Pancreas (tissue), 10 donors: ENCODE measurements at regions not wholly inside any gene's neighbourhood (a gene's known extent, or its start where the extent isn't known, plus 50 kb on each side); places are given as distances from the start of the nearest gene placed in this dataset.

Source experiments
- ATAC-seq, 4 donors: fragments of 200-7000 bp; cut with Tn5 transposase; one replicate each; pipeline versions ENCODE4 v1.8.0 to v1.9.1; 2020; ENCODE audit warnings: mild to moderate bottlenecking in 4 of 4, moderate library complexity in 4 of 4
- DNase-seq, 6 donors: peaks; one replicate each; pipeline ENCODE4 v3.0.0-alpha.2; 2020
- FAIRE-seq: peaks from 2 replicates; lab custom pipeline; 2012; peaks lifted over from hg19 to GRCh38; lab: Jason Lieb, UNC
- H3K27ac ChIP-seq, 4 donors: fragments of 200-600 bp; sonication (generic); 1 replicate in 3 of 4; 2 replicates in 1 of 4; pipeline versions ENCODE4 v1.5.0 to v1.8.0; 2020
- H3K27me3 ChIP-seq, 4 donors: fragments of 200-600 bp; one replicate each; pipeline ENCODE4 v1.8.0; 2021
- H3K36me3 ChIP-seq, 3 donors: fragments of 200-600 bp; sonication (generic) in 1 of 3; one replicate each; pipeline versions ENCODE4 v1.5.0 to v1.8.0; 2020 to 2021
- H3K4me1 ChIP-seq, 3 donors: fragments of 200-600 bp; one replicate each; pipeline ENCODE4 v1.8.0; 2021
- H3K4me3 ChIP-seq, 4 donors: fragments of 200-600 bp; sonication (generic) in 2 of 4; one replicate each; pipeline versions ENCODE4 v1.5.0 to v1.8.0; 2020 to 2021
- H3K9me3 ChIP-seq, 4 donors: fragments of 200-600 bp; one replicate each; pipeline ENCODE4 v1.8.0; 2021
- CTCF ChIP-seq, 4 donors: fragments of 200-600 bp; sonication (generic) in 3 of 4; IDR thresholded peaks; one replicate each; pipeline versions ENCODE4 v1.5.0 to v1.8.0; 2021; ENCODE audit warnings: antibody characterized with exemption in 4 of 4
- WGBS, 2 donors: extraction: QIAGEN DNeasy Blood & Tissue Kit; methylation state at CpG; one replicate each; pipeline ENCODE4 v1.1.7; 2013; 5-methylcytosine and 5-hydroxymethylcytosine counted together
- intact Hi-C, 3 donors: fragments of 100-400 bp; cut with DNase I; formaldehyde crosslinking; loops; one replicate each; pipeline versions ENCODE4 v1.11.1 to v1.14.2; 2022
- donor health status: healthy with polysubstance abuse.
- donor health status: DM: no; HTN: no; CAD: no; lungs with moderate emphysema.
- donor health status: DM: no; HTN: no; CAD: no.
- donor health status: control.
- donor health status: control.
- donor health status: Bipolar disorder and iron deficiency.
- donor health status: DM: yes; HTN: yes; CAD: no.
- donor health status: DM: no; HTN: no; CAD: no.
- donor health status: DM: no; HTN: no; CAD: no.
- donor health status: DM: yes; HTN: yes; CAD: no.

- no peak for FAIRE-seq
- no peak for DNase-seq
- 61 to 64% methylated on average over 5 of the region's 5 CpGs for WGBS, 2 donors
- H3K9me3 ChIP-seq = no peaks in the 10 kb centered on the region
- no peaks in the 10 kb centered on the region for H3K4me1 ChIP-seq
- H3K36me3 ChIP-seq = no peaks in the 10 kb centered on the region
- no peak overlapping the region for H3K27ac ChIP-seq
- no peak for ATAC-seq
- TF ChIP-seq CTCF (IDR thresholded peaks at IDR 0.05) = no peak
- intact Hi-C loops = no loop called here
- H3K27me3 ChIP-seq = peaks cover 0 to 3% (median 0%) of the 10 kb centered on the region in 4 donors
- no peak overlapping the region for H3K4me3 ChIP-seq
Observed at GRCh38 chr16:26344976-26345375, 653.2 kb downstream of the HS3ST4 start.

GRCh38 chr16:26345966-26346365, 654.2 kb downstream of the HS3ST4 start:
- ATAC-seq = no peak
- 33 to 68% methylated on average over 4 of the region's 4 CpGs for WGBS, 2 donors
- intact Hi-C loops = no loop called here

GRCh38 chr16:26348095-26348494, 656.3 kb downstream of the HS3ST4 start:
- H3K27ac ChIP-seq = no peak overlapping the region
- 80 to 91% methylated on average over 10 of the region's 10 CpGs for WGBS, 2 donors
- TF ChIP-seq CTCF (IDR thresholded peaks at IDR 0.05) = no peak
- ATAC-seq = no peak
- FAIRE-seq = no peak
- H3K4me3 ChIP-seq = no peak overlapping the region
- no peak for DNase-seq
- no peaks in the 10 kb centered on the region for H3K9me3 ChIP-seq
- no peaks in the 10 kb centered on the region for H3K36me3 ChIP-seq
- intact Hi-C loops = no loop called here
- H3K27me3 ChIP-seq = peaks cover 0 to 3% (median 0%) of the 10 kb centered on the region in 4 donors
- no peaks in the 10 kb centered on the region for H3K4me1 ChIP-seq

More at GRCh38 chr16:26345966-26346365, 654.2 kb downstream of the HS3ST4 start:
- no peaks in the 10 kb centered on the region for H3K36me3 ChIP-seq
- peaks cover 0 to 3% (median 0%) of the 10 kb centered on the region in 4 donors for H3K27me3 ChIP-seq
- no peak overlapping the region for H3K4me3 ChIP-seq
- DNase-seq (no peak), FAIRE-seq (no peak)
- no peak overlapping the region for H3K27ac ChIP-seq
- H3K4me1 ChIP-seq = no peaks in the 10 kb centered on the region
- H3K9me3 ChIP-seq = no peaks in the 10 kb centered on the region
- TF ChIP-seq CTCF (IDR thresholded peaks at IDR 0.05) = no peak

GRCh38 chr16:26360867-26361266, 669.1 kb downstream of the HS3ST4 start:
- Histone ChIP-seq H3K4me1 (no peaks in the 10 kb centered on the region), H3K36me3 (no peaks in the 10 kb centered on the region), H3K9me3 (no peaks in the 10 kb centered on the region), H3K27ac (no peak overlapping the region), H3K4me3 (no peak overlapping the region), H3K27me3 (no peaks in the 10 kb centered on the region)
- TF ChIP-seq CTCF (IDR thresholded peaks at IDR 0.05) = no peak
- FAIRE-seq = no peak
- intact Hi-C loops = no loop called here
- ATAC-seq = no peak
- no peak for DNase-seq
- 64 to 75% methylated on average over 4 of the region's 4 CpGs for WGBS, 2 donors

- 18 to 21% methylated on average over 1 of the region's 1 CpG for WGBS, 2 donors
- no peak overlapping the region for H3K27ac ChIP-seq
- intact Hi-C loops = no loop called here
- H3K27me3 ChIP-seq = no peaks in the 10 kb centered on the region
- no peaks in the 10 kb centered on the region for H3K9me3 ChIP-seq
- FAIRE-seq (no peak), DNase-seq (no peak), ATAC-seq (no peak)
- no peak overlapping the region for H3K4me3 ChIP-seq
- H3K4me1 ChIP-seq = no peaks in the 10 kb centered on the region
- TF ChIP-seq CTCF (IDR thresholded peaks at IDR 0.05) = no peak
- no peaks in the 10 kb centered on the region for H3K36me3 ChIP-seq
Observed at GRCh38 chr16:26363581-26363980, 671.8 kb downstream of the HS3ST4 start.
